ENCODE measurements at regions not wholly inside any gene's neighbourhood (a gene's known extent, or its start where the extent isn't known, plus 50 kb on each side); places are given as distances from the start of the nearest gene placed in this dataset.

GRCh38 chr3:22495241-22495640 lies 707.9 kb upstream of the UBE2E2 start:
- Histone ChIP-seq H3K27ac (ENCODE audit: low read depth, low read length, poor library complexity, severe bottlenecking) (no peak overlapping the region), H3K36me3 (ENCODE audit: insufficient read depth, low read length) (no peaks in the 10 kb centered on the region), H3K79me2 (ENCODE audit: insufficient read depth, low read length) (no peaks in the 10 kb centered on the region), H2AFZ (ENCODE audit: low read length) (no peak overlapping the region), H3K9me2 (ENCODE audit: low read depth, low read length) (no peaks in the 10 kb centered on the region), H3K4me2 (ENCODE audit: low read length) (no peak overlapping the region), H4K20me1 (ENCODE audit: insufficient read depth, low read length) (no peaks in the 10 kb centered on the region), H3F3A (ENCODE audit: insufficient read depth, low read length) (no peaks in the 10 kb centered on the region), H3K4me1 (ENCODE audit: insufficient read depth, low read length, severe bottlenecking) (no peaks in the 10 kb centered on the region), H3K4me3 (ENCODE audit: low read depth, low read length, poor library complexity, severe bottlenecking) (no peak overlapping the region), H3K27me3 (ENCODE audit: insufficient read depth, low read length) (no peaks in the 10 kb centered on the region), H3K9me3 (ENCODE audit: low read length) (no peaks in the 10 kb centered on the region), H3K9ac (ENCODE audit: low read length) (no peak overlapping the region)
- TF ChIP-seq, protein P1, sequence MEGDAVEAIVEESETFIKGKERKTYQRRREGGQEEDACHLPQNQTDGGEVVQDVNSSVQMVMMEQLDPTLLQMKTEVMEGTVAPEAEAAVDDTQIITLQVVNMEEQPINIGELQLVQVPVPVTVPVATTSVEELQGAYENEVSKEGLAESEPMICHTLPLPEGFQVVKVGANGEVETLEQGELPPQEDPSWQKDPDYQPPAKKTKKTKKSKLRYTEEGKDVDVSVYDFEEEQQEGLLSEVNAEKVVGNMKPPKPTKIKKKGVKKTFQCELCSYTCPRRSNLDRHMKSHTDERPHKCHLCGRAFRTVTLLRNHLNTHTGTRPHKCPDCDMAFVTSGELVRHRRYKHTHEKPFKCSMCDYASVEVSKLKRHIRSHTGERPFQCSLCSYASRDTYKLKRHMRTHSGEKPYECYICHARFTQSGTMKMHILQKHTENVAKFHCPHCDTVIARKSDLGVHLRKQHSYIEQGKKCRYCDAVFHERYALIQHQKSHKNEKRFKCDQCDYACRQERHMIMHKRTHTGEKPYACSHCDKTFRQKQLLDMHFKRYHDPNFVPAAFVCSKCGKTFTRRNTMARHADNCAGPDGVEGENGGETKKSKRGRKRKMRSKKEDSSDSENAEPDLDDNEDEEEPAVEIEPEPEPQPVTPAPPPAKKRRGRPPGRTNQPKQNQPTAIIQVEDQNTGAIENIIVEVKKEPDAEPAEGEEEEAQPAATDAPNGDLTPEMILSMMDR (IDR thresholded peaks at IDR 0.05; ENCODE audit: low read length) = no peak
- TF ChIP-seq EZH2 (IDR thresholded peaks at IDR 0.05; ENCODE audit: borderline replicate concordance, low read length) = no peak

DNA sequence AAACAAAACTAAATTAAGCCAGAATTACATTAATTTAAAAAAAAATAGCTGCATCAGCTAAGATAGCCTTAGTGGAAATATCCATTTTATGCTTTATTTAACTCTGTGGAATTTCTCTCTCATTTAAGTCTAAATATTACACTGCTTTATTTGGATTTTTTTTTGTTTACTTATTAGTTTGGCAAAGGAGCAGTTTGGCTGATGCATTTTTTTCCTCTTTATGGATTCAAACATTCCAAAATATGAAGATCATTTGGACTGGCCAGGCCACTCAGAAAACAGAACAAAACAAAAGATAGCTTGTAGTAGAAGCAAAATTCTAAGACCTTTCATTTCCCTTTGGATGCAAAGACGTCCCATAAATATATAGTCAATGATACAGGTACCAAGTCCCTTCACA lies 707.3 kb upstream of the UBE2E2 start:
- Histone ChIP-seq H3K27ac (ENCODE audit: low read depth, low read length, poor library complexity, severe bottlenecking) (no peak overlapping the region), H3K9me2 (ENCODE audit: low read depth, low read length) (no peaks in the 10 kb centered on the region), H4K20me1 (ENCODE audit: insufficient read depth, low read length) (no peaks in the 10 kb centered on the region), H3F3A (ENCODE audit: insufficient read depth, low read length) (no peaks in the 10 kb centered on the region), H3K4me1 (ENCODE audit: insufficient read depth, low read length, severe bottlenecking) (no peaks in the 10 kb centered on the region), H2AFZ (ENCODE audit: low read length) (no peak overlapping the region), H3K27me3 (ENCODE audit: insufficient read depth, low read length) (no peaks in the 10 kb centered on the region), H3K9ac (ENCODE audit: low read length) (no peak overlapping the region), H3K4me2 (ENCODE audit: low read length) (no peak overlapping the region), H3K4me3 (ENCODE audit: low read depth, low read length, poor library complexity, severe bottlenecking) (no peak overlapping the region), H3K9me3 (ENCODE audit: low read length) (no peaks in the 10 kb centered on the region), H3K79me2 (ENCODE audit: insufficient read depth, low read length) (no peaks in the 10 kb centered on the region), H3K36me3 (ENCODE audit: insufficient read depth, low read length) (no peaks in the 10 kb centered on the region)
- TF ChIP-seq, protein P1 (IDR thresholded peaks at IDR 0.05; ENCODE audit: low read length) = no peak
- TF ChIP-seq EZH2 (IDR thresholded peaks at IDR 0.05; ENCODE audit: borderline replicate concordance, low read length) = no peak

DNA sequence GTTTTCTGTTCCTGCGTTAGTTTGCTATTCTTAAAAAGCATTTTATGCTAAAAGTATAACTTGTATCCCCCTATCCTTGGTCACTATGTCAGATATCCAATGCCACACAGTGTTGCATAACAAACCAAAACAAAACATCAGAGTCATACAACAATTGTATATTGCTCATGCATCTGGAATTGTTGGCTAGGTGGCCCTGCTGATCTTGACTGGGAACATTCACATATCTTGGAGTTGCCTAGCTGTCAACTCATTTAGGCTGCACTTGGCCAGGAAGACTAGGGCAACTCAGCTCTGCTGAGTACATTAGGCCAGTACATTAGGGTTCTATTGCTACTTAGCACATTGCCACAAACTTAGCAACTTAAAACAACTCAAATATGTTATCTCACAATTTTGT lies 706.5 kb upstream of the UBE2E2 start:
- Histone ChIP-seq H3K4me2 (ENCODE audit: low read length) (no peak overlapping the region), H4K20me1 (ENCODE audit: insufficient read depth, low read length) (no peaks in the 10 kb centered on the region), H3K36me3 (ENCODE audit: insufficient read depth, low read length) (no peaks in the 10 kb centered on the region), H3K9me3 (ENCODE audit: low read length) (no peaks in the 10 kb centered on the region), H3K27ac (ENCODE audit: low read depth, low read length, poor library complexity, severe bottlenecking) (no peak overlapping the region), H3K4me1 (ENCODE audit: insufficient read depth, low read length, severe bottlenecking) (no peaks in the 10 kb centered on the region), H3F3A (ENCODE audit: insufficient read depth, low read length) (no peaks in the 10 kb centered on the region), H2AFZ (ENCODE audit: low read length) (no peak overlapping the region), H3K79me2 (ENCODE audit: insufficient read depth, low read length) (no peaks in the 10 kb centered on the region), H3K9me2 (ENCODE audit: low read depth, low read length) (no peaks in the 10 kb centered on the region), H3K27me3 (ENCODE audit: insufficient read depth, low read length) (no peaks in the 10 kb centered on the region), H3K9ac (ENCODE audit: low read length) (no peak overlapping the region), H3K4me3 (ENCODE audit: low read depth, low read length, poor library complexity, severe bottlenecking) (no peak overlapping the region)
- TF ChIP-seq EZH2 (IDR thresholded peaks at IDR 0.05; ENCODE audit: borderline replicate concordance, low read length) = no peak
- TF ChIP-seq, protein P1 (IDR thresholded peaks at IDR 0.05; ENCODE audit: low read length) = no peak
